Mesodermal cell (in vitro differentiated cells): ENCODE measurements at regions not wholly inside any gene's neighbourhood (a gene's known extent, or its start where the extent isn't known, plus 50 kb on each side); places are given as distances from the start of the nearest gene placed in this dataset.

Experiments used
- H3K27ac ChIP-seq: 2 replicates; pipeline ENCODE4 v1.7.0; 2013; ENCODE audit warnings: mild to moderate bottlenecking, low read depth, low read length, moderate library complexity; ENCODE audit not compliant: severe bottlenecking
- H3K36me3 ChIP-seq: 2 replicates; pipeline ENCODE4 v1.7.1; 2013; ENCODE audit warnings: mild to moderate bottlenecking, low read length, moderate library complexity; ENCODE audit not compliant: control insufficient read depth, insufficient read depth
- H3K4me1 ChIP-seq: one replicate; pipeline ENCODE4 v1.7.1; 2013; ENCODE audit warnings: mild to moderate bottlenecking, low read length; ENCODE audit not compliant: insufficient read depth, control insufficient read depth, poor library complexity, severe bottlenecking
- H3K4me3 ChIP-seq: 2 replicates; pipeline ENCODE4 v1.7.0; 2013; ENCODE audit warnings: low read length, control low read depth, mild to moderate bottlenecking; ENCODE audit not compliant: insufficient read depth, poor library complexity, severe bottlenecking; ENCODE audit errors: extremely low read depth
- H3K9me3 ChIP-seq: 2 replicates; pipeline ENCODE4 v1.7.1; 2013; ENCODE audit warnings: mild to moderate bottlenecking, low read length, moderate library complexity; ENCODE audit not compliant: control insufficient read depth
- WGBS, 2 experiments: methylation state at CpG; one replicate each; pipeline ENCODE4 v1.1.5; 2013; ENCODE audit warnings: missing lambda C conversion rate in 2 of 2; ENCODE audit not compliant: insufficient coverage in 2 of 2; 5-methylcytosine and 5-hydroxymethylcytosine counted together

- no peaks in the 10 kb centered on the region for H3K4me1 ChIP-seq
- no peak overlapping the region for H3K27ac ChIP-seq
- no peak overlapping the region for H3K4me3 ChIP-seq
- WGBS, 2 experiments, result 80% methylated on average over 1 of the region's 2 CpGs; no CpG with 5 or more reads in 1 of the 2 experiments
- no peaks in the 10 kb centered on the region for H3K36me3 ChIP-seq
- H3K9me3 ChIP-seq, result no peaks in the 10 kb centered on the region
Measured at GRCh38 chr11:105236664-105237063, 97.1 kb upstream of the CARD18 start.

- no peak overlapping the region for H3K4me3 ChIP-seq
- H3K36me3 ChIP-seq, result no peaks in the 10 kb centered on the region
- no peaks in the 10 kb centered on the region for H3K4me1 ChIP-seq
- WGBS, 2 experiments, result no CpG with 5 or more reads among the region's 1 CpG
- H3K27ac ChIP-seq, result no peak overlapping the region
- no peaks in the 10 kb centered on the region for H3K9me3 ChIP-seq
Measured at GRCh38 chr11:105233285-105233684, 93.7 kb upstream of the CARD18 start.

- Histone ChIP-seq H3K4me1 (no peaks in the 10 kb centered on the region), H3K9me3 (no peaks in the 10 kb centered on the region), H3K36me3 (no peaks in the 10 kb centered on the region), H3K27ac (no peak overlapping the region), H3K4me3 (no peak overlapping the region)
- no CpG with 5 or more reads among the region's 1 CpG for WGBS, 2 experiments
Measured at GRCh38 chr11:105232021-105232420, 92.5 kb upstream of the CARD18 start.

GRCh38 chr11:105230586-105230985 is 91.0 kb upstream of the CARD18 start:
- no CpG with 5 or more reads among the region's 1 CpG for WGBS, 2 experiments
- H3K9me3 ChIP-seq, result no peaks in the 10 kb centered on the region

GRCh38 chr11:105229761-105230160 is 90.2 kb upstream of the CARD18 start:
- Histone ChIP-seq H3K27ac (no peak overlapping the region), H3K4me1 (no peaks in the 10 kb centered on the region), H3K36me3 (no peaks in the 10 kb centered on the region), H3K9me3 (no peaks in the 10 kb centered on the region), H3K4me3 (no peak overlapping the region)
- WGBS, 2 experiments, result 86 to 88% methylated on average over 1 of the region's 2 CpGs

More at GRCh38 chr11:105230586-105230985, 91.0 kb upstream of the CARD18 start:
- Histone ChIP-seq H3K4me1 (no peaks in the 10 kb centered on the region), H3K36me3 (no peaks in the 10 kb centered on the region), H3K27ac (no peak overlapping the region), H3K4me3 (no peak overlapping the region)

- H3K27ac ChIP-seq, result no peak overlapping the region
- no peak overlapping the region for H3K4me3 ChIP-seq
- no peaks in the 10 kb centered on the region for H3K4me1 ChIP-seq
- no peaks in the 10 kb centered on the region for H3K36me3 ChIP-seq
- WGBS, 2 experiments, result no CpG with 5 or more reads among the region's 2 CpGs
- H3K9me3 ChIP-seq, result no peaks in the 10 kb centered on the region
Measured at GRCh38 chr11:105229257-105229656, 89.7 kb upstream of the CARD18 start.

GRCh38 chr11:105227363-105227762 is 87.8 kb upstream of the CARD18 start:
- Histone ChIP-seq H3K4me1 (no peaks in the 10 kb centered on the region), H3K4me3 (no peak overlapping the region), H3K36me3 (no peaks in the 10 kb centered on the region), H3K9me3 (no peaks in the 10 kb centered on the region), H3K27ac (no peak overlapping the region)

- H3K9me3 ChIP-seq, result no peaks in the 10 kb centered on the region
- H3K4me3 ChIP-seq, result no peak overlapping the region
- H3K27ac ChIP-seq, result no peak overlapping the region
- 56 to 66% methylated on average over 2 of the region's 2 CpGs for WGBS, 2 experiments
- H3K36me3 ChIP-seq, result no peaks in the 10 kb centered on the region
- H3K4me1 ChIP-seq, result no peaks in the 10 kb centered on the region
Measured at GRCh38 chr11:105226766-105227165, 87.2 kb upstream of the CARD18 start.

- Histone ChIP-seq H3K4me3 (no peak overlapping the region), H3K27ac (no peak overlapping the region), H3K4me1 (no peaks in the 10 kb centered on the region), H3K9me3 (no peaks in the 10 kb centered on the region), H3K36me3 (no peaks in the 10 kb centered on the region)
Measured at GRCh38 chr11:105226091-105226490, 86.5 kb upstream of the CARD18 start.

GRCh38 chr11:105224482-105225253 is 85.1 kb upstream of the CARD18 start:
- 74 to 87% methylated on average over 3 of the region's 4 CpGs for WGBS, 2 experiments
- Histone ChIP-seq H3K36me3 (no peaks in the 10 kb centered on the region), H3K9me3 (no peaks in the 10 kb centered on the region), H3K4me1 (no peaks in the 10 kb centered on the region), H3K4me3 (no peak overlapping the region), H3K27ac (no peak overlapping the region)

GRCh38 chr11:105220121-105220520 is 80.6 kb upstream of the CARD18 start:
- Histone ChIP-seq H3K9me3 (peaks cover 3% of the 10 kb centered on the region), H3K4me1 (no peaks in the 10 kb centered on the region), H3K36me3 (no peaks in the 10 kb centered on the region), H3K4me3 (no peak overlapping the region), H3K27ac (no peak overlapping the region)
- 97 to 100% methylated on average over 1 to 3 of the region's 5 CpGs for WGBS, 2 experiments
